Colonic mucosa (tissue), 4 donors: ENCODE measurements at regions not wholly inside any gene's neighbourhood (a gene's known extent, or its start where the extent isn't known, plus 50 kb on each side); places are given as distances from the start of the nearest gene placed in this dataset.
"Not testable (repeated sequence)": the region's sequence is repeated elsewhere in the genome, so short reads cannot be mapped to it uniquely, and the experiment has no call there.

ENCODE experiments used
- DNase-seq: peaks from one replicate; pipeline ENCODE4 v3.0.0-alpha.2; 2020
- H3K27ac ChIP-seq: fragments of 200-600 bp; one replicate; pipeline ENCODE4 v1.8.0; 2021
- H3K27me3 ChIP-seq: fragments of 200-600 bp; one replicate; pipeline ENCODE4 v1.8.0; 2021
- H3K36me3 ChIP-seq: fragments of 200-600 bp; one replicate; pipeline ENCODE4 v1.8.0; 2021
- H3K4me1 ChIP-seq: fragments of 200-600 bp; one replicate; pipeline ENCODE4 v1.8.0; 2021; ENCODE audit warnings: mild to moderate bottlenecking
- H3K4me3 ChIP-seq: fragments of 200-600 bp; one replicate; pipeline ENCODE4 v1.8.0; 2021
- H3K9ac ChIP-seq, 2 donors: one replicate each; pipeline ENCODE4 v1.7.0; 2013; ENCODE audit warnings: control low read depth in 2 of 2, low read depth in 2 of 2, low read length in 2 of 2
- H3K9me3 ChIP-seq: fragments of 200-600 bp; one replicate; pipeline ENCODE4 v1.8.0; 2021
- CTCF ChIP-seq: fragments of 200-600 bp; IDR thresholded peaks from one replicate; pipeline ENCODE4 v1.8.0; 2022; ENCODE audit warnings: antibody characterized with exemption, mild to moderate bottlenecking
- intact Hi-C: fragments of 100-400 bp; cut with DNase I; formaldehyde crosslinking; loops from one replicate; pipeline ENCODE4 v1.14.1; 2022
- donor health status: healthy.
- donor health status: DM: no; HTN: no; CAD: no.
- donor health status: DM: no; HTN: no; CAD: no.

DNA sequence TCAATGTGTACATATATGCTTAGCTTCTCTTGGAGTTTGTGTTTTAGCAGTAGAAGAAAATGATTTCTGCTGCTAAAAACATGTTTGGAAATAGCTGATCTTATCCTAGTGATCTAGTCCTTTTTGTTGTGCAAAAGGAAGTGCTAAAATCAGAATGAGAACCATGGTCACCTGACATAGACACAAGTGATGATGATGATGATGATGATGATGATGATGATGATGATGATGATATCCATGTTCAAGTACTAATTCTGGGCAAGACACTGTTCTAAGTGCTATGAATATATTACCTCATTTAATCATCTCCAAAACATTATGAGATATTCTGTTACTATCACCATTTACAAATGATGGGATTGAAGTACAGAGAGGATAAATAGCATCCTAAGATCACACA lies 79.8 kb downstream of the ANKEF1 start:
- H3K27me3 ChIP-seq: no peaks in the 10 kb centered on the region
- H3K9me3 ChIP-seq: no peaks in the 10 kb centered on the region
- no peak for DNase-seq
- H3K4me1 ChIP-seq: no peaks in the 10 kb centered on the region
- H3K4me3 ChIP-seq: no peak overlapping the region
- no peak overlapping the region for H3K27ac ChIP-seq
- no peak for TF ChIP-seq CTCF
- no peaks in the 10 kb centered on the region for H3K36me3 ChIP-seq
- H3K9ac ChIP-seq: no peak overlapping the region
- intact Hi-C loops: no loop called here

DNA sequence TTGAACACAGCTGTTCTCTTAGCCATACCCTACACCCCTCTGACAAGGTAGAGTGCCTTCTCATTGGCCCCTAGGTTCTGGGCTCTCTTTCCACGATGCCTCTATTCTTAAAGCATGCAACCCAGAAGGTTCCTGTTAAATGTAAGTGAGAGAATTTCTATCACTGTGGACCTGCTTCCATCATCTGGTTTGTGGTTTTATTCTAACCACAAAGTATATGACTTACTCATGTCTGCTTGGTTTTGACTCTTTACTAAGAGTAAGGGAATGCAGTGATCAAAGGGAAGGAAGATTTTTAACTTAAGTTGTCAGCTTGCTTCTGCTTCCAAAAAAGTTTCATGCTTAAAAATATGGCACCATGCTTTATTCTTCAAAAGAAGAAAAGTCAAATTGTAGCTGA lies 80.2 kb downstream of the ANKEF1 start:
- H3K27ac ChIP-seq: no peak overlapping the region
- intact Hi-C loops: no loop called here
- no peak overlapping the region for H3K9ac ChIP-seq
- H3K9me3 ChIP-seq: no peaks in the 10 kb centered on the region
- no peak for TF ChIP-seq CTCF
- DNase-seq: no peak
- no peak overlapping the region for H3K4me3 ChIP-seq
- no peaks in the 10 kb centered on the region for H3K36me3 ChIP-seq
- no peaks in the 10 kb centered on the region for H3K27me3 ChIP-seq
- H3K4me1 ChIP-seq: no peaks in the 10 kb centered on the region

- Histone ChIP-seq H3K36me3 (no peaks in the 10 kb centered on the region), H3K27me3 (no peaks in the 10 kb centered on the region), H3K9ac (no peak overlapping the region), H3K27ac (no peak overlapping the region), H3K4me1 (no peaks in the 10 kb centered on the region), H3K4me3 (no peak overlapping the region), H3K9me3 (no peaks in the 10 kb centered on the region)
- intact Hi-C loops: no loop called here
- no peak for TF ChIP-seq CTCF
- DNase-seq: no peak
Observed at GRCh38 chr20:10119336-10119735, 84.5 kb downstream of the ANKEF1 start.

DNA sequence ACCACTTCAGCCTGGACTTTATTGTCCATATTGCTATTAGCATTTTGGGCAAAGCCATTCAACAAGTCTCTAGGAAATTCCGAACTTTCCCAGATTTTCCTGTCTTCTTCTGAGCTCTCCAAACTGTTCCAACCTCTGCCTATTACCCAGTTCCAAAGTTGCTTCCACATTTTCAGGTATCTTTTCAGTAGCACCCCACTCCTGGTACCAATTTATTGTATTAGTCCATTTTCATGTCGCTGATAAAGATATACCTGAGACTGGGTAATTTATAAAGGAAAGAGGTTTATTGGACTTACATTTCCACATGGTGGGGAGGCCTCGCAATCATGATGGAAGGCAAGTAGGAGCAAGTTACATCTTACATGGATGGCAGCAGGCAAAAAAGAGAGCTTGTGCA lies 90.1 kb downstream of the ANKEF1 start:
- H3K9me3 ChIP-seq, H3K27ac ChIP-seq, H3K9ac ChIP-seq, H3K27me3 ChIP-seq, intact Hi-C loops, H3K36me3 ChIP-seq, DNase-seq, H3K4me1 ChIP-seq, H3K4me3 ChIP-seq: not testable (repeated sequence)

DNA sequence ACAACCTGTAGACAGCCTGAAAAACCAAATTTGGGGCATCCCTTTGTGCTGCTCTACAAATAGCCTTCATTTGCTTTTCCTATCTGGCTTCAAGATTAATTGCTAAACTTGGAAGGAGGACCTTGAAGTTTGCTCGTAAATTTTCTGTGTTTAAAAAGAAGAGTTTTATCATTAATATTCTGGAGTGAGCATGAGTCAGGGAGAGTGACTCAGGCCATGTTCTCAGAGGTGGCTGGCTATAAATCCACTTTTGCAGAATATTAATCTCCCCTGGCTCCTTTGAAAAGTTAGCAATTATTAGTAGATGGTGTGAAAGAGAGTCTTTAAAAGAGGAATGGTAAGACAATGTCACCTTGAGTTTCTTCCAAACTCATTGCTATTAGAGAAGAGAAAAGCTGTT lies 91.0 kb downstream of the ANKEF1 start:
- no peaks in the 10 kb centered on the region for H3K36me3 ChIP-seq
- H3K4me3 ChIP-seq: no peak overlapping the region
- no peaks in the 10 kb centered on the region for H3K4me1 ChIP-seq
- H3K27me3 ChIP-seq: no peaks in the 10 kb centered on the region
- intact Hi-C loops: no loop called here
- no peaks in the 10 kb centered on the region for H3K9me3 ChIP-seq
- DNase-seq: no peak
- H3K9ac ChIP-seq: no peak overlapping the region
- no peak overlapping the region for H3K27ac ChIP-seq
- TF ChIP-seq CTCF: no peak

DNA sequence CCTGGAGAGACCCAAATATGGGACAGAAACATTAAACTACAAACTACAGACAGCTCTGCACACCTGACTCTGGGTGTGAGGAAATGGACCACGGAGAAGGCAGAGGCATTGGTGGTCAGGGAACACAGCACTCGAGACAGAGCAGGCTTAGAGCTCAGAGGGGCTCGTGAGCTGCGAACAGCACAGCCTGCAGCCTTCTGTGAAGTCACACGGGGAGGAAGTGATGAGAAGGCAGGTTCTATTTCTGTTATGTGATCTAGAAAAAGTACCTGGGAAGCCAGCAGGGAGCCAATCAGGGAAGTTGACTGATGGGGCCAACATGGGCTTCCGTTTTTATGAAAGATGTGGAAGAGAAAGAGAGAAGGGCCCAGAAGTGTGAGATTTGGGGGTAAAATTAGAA lies 88.9 kb upstream of the SNAP25 start:
- H3K27ac ChIP-seq: no peak overlapping the region
- H3K9me3 ChIP-seq: no peaks in the 10 kb centered on the region
- DNase-seq: no peak
- no peak for TF ChIP-seq CTCF
- no peaks in the 10 kb centered on the region for H3K27me3 ChIP-seq
- H3K36me3 ChIP-seq: no peaks in the 10 kb centered on the region
- H3K9ac ChIP-seq: no peak overlapping the region
- no peaks in the 10 kb centered on the region for H3K4me1 ChIP-seq
- H3K4me3 ChIP-seq: no peak overlapping the region
- intact Hi-C loops: no loop called here
